H7 (cell line): ENCODE measurements at regions not wholly inside any gene's neighbourhood (a gene's known extent, or its start where the extent isn't known, plus 50 kb on each side); places are given as distances from the start of the nearest gene placed in this dataset.
"Not testable (repeated sequence)": the region's sequence is repeated elsewhere in the genome, so short reads cannot be mapped to it uniquely, and the experiment has no call there.

ENCODE experiments used
- DNase-seq: peaks from one replicate; pipeline ENCODE4 v3.0.0; 2012
- H3K27me3 ChIP-seq: 2 replicates; pipeline ENCODE4 v1.6.0; 2011; ENCODE audit warnings: mild to moderate bottlenecking, low read length; ENCODE audit not compliant: control insufficient read depth, insufficient read depth
- H3K36me3 ChIP-seq: replicated peaks from 2 replicates; pipeline ENCODE4 v1.5.1; 2011; ENCODE audit warnings: low read length; ENCODE audit not compliant: control insufficient read depth, insufficient read depth
- H3K4me3 ChIP-seq: 2 replicates; pipeline ENCODE4 v1.5.1; 2011; ENCODE audit warnings: low read depth, mild to moderate bottlenecking, control low read depth, low read length, moderate library complexity; ENCODE audit not compliant: insufficient read depth

GRCh38 chr7:93830141-93830925, 60.2 kb downstream of the TFPI2 start:
- no peak overlapping the region for H3K4me3 ChIP-seq
- DNase-seq: no peak
- H3K27me3 ChIP-seq: no peaks in the 10 kb centered on the region
- H3K36me3 ChIP-seq: no peaks in the 10 kb centered on the region

GRCh38 chr7:93828260-93828659, 62.3 kb downstream of the TFPI2 start:
- no peak for DNase-seq
- Histone ChIP-seq H3K36me3 (no peaks in the 10 kb centered on the region), H3K27me3 (no peaks in the 10 kb centered on the region), H3K4me3 (no peak overlapping the region)

- H3K36me3 ChIP-seq: no peaks in the 10 kb centered on the region
- no peaks in the 10 kb centered on the region for H3K27me3 ChIP-seq
- no peak overlapping the region for H3K4me3 ChIP-seq
- DNase-seq: no peak
Measured at GRCh38 chr7:93823621-93824020, 66.9 kb downstream of the TFPI2 start.

GRCh38 chr7:93821463-93821862, 69.1 kb downstream of the TFPI2 start:
- no peaks in the 10 kb centered on the region for H3K27me3 ChIP-seq
- DNase-seq: no peak
- H3K36me3 ChIP-seq: no peaks in the 10 kb centered on the region
- no peak overlapping the region for H3K4me3 ChIP-seq

GRCh38 chr7:93819699-93820098, 70.9 kb downstream of the TFPI2 start:
- H3K36me3 ChIP-seq: no peaks in the 10 kb centered on the region
- H3K27me3 ChIP-seq: no peaks in the 10 kb centered on the region
- DNase-seq: no peak
- H3K4me3 ChIP-seq: no peak overlapping the region

- H3K27me3 ChIP-seq: no peaks in the 10 kb centered on the region
- H3K36me3 ChIP-seq: no peaks in the 10 kb centered on the region
- DNase-seq: no peak
- H3K4me3 ChIP-seq: no peak overlapping the region
Measured at GRCh38 chr7:93817526-93817925, 73.0 kb downstream of the TFPI2 start.

GRCh38 chr7:93817004-93817403, 73.5 kb downstream of the TFPI2 start:
- DNase-seq: no peak
- no peaks in the 10 kb centered on the region for H3K27me3 ChIP-seq
- no peaks in the 10 kb centered on the region for H3K36me3 ChIP-seq
- H3K4me3 ChIP-seq: no peak overlapping the region

- H3K27me3 ChIP-seq: no peaks in the 10 kb centered on the region
- no peak for DNase-seq
- no peak overlapping the region for H3K4me3 ChIP-seq
- H3K36me3 ChIP-seq: no peaks in the 10 kb centered on the region
Measured at GRCh38 chr7:93813514-93813913, 77.0 kb downstream of the TFPI2 start.

GRCh38 chr7:93812061-93812460, 78.5 kb downstream of the TFPI2 start:
- Histone ChIP-seq H3K4me3 (no peak overlapping the region), H3K36me3 (no peaks in the 10 kb centered on the region), H3K27me3 (no peaks in the 10 kb centered on the region)
- no peak for DNase-seq

GRCh38 chr7:93811198-93811597, 79.4 kb downstream of the TFPI2 start:
- Histone ChIP-seq H3K27me3 (no peaks in the 10 kb centered on the region), H3K36me3 (no peaks in the 10 kb centered on the region)
- DNase-seq: no peak

GRCh38 chr7:93810561-93810960, 80.0 kb downstream of the TFPI2 start:
- Histone ChIP-seq H3K4me3 (no peak overlapping the region), H3K36me3 (no peaks in the 10 kb centered on the region), H3K27me3 (no peaks in the 10 kb centered on the region)
- no peak for DNase-seq

More at GRCh38 chr7:93811198-93811597, 79.4 kb downstream of the TFPI2 start:
- no peak overlapping the region for H3K4me3 ChIP-seq

- Histone ChIP-seq H3K4me3 (no peak overlapping the region), H3K36me3 (no peaks in the 10 kb centered on the region), H3K27me3 (no peaks in the 10 kb centered on the region)
- no peak for DNase-seq
Measured at GRCh38 chr7:93804726-93805125, 85.8 kb downstream of the TFPI2 start.

- Histone ChIP-seq H3K4me3 (no peak overlapping the region), H3K36me3 (no peaks in the 10 kb centered on the region)
- DNase-seq: peak; percentile 7
Measured at GRCh38 chr7:93799750-93800357, 90.7 kb downstream of the TFPI2 start.

GRCh38 chr7:93793084-93793697, 97.4 kb downstream of the TFPI2 start:
- not testable (repeated sequence) for H3K27me3 ChIP-seq, H3K4me3 ChIP-seq, H3K36me3 ChIP-seq, DNase-seq

More at GRCh38 chr7:93799750-93800357, 90.7 kb downstream of the TFPI2 start:
- no peaks in the 10 kb centered on the region for H3K27me3 ChIP-seq

GRCh38 chr7:93779115-93779514, 111.4 kb downstream of the TFPI2 start:
- H3K4me3 ChIP-seq: no peak overlapping the region
- H3K36me3 ChIP-seq: no peaks in the 10 kb centered on the region
- no peak for DNase-seq
- H3K27me3 ChIP-seq: no peaks in the 10 kb centered on the region
